Cardiac muscle cell (in vitro differentiated cells and primary cell): ENCODE measurements at regions not wholly inside any gene's neighbourhood (a gene's known extent, or its start where the extent isn't known, plus 50 kb on each side); places are given as distances from the start of the nearest gene placed in this dataset.

Experiments
- DNase-seq, 2 donors: peaks; one replicate each; pipeline versions ENCODE4 v3.0.0 to v3.0.0-alpha.2; 2010 to 2017; ENCODE audit warnings: low read depth in 1 of 2, low spot score in 1 of 2
- H3K27ac ChIP-seq: fragments of 200-600 bp; sonication (generic); 2 replicates; pipeline ENCODE4 v1.5.1; 2016
- H3K27me3 ChIP-seq: fragments of 200-600 bp; sonication (generic); 2 replicates; pipeline ENCODE4 v1.6.0; 2016; ENCODE audit warnings: control low read depth
- H3K36me3 ChIP-seq: fragments of 200-600 bp; sonication (generic); 2 replicates; pipeline ENCODE4 v1.5.1; 2016; ENCODE audit warnings: control low read depth
- H3K4me1 ChIP-seq: fragments of 200-600 bp; sonication (generic); 2 replicates; pipeline ENCODE4 v1.8.1; 2017; ENCODE audit warnings: low read depth, mild to moderate bottlenecking, mixed run types
- H3K4me3 ChIP-seq: fragments of 200-600 bp; sonication (generic); 2 replicates; pipeline ENCODE4 v1.5.1; 2016; ENCODE audit warnings: mild to moderate bottlenecking
- H3K9me3 ChIP-seq: fragments of 200-600 bp; sonication (generic); 2 replicates; pipeline ENCODE4 v1.5.1; 2017; ENCODE audit warnings: low read depth, mild to moderate bottlenecking, control low read depth
- CTCF ChIP-seq: IDR thresholded peaks from 2 replicates; pipeline ENCODE4 v1.5.1; 2012; ENCODE audit warnings: low read depth, mild to moderate bottlenecking, low read length

GRCh38 chr3:165641569-165642310 lies 195.5 kb downstream of the BCHE start:
- H3K4me3 ChIP-seq, result no peak overlapping the region
- no peaks in the 10 kb centered on the region for H3K27me3 ChIP-seq
- TF ChIP-seq CTCF, result no peak
- H3K27ac ChIP-seq, result no peak overlapping the region
- H3K36me3 ChIP-seq, result no peaks in the 10 kb centered on the region
- no peaks in the 10 kb centered on the region for H3K4me1 ChIP-seq
- DNase-seq, result no peak
- no peaks in the 10 kb centered on the region for H3K9me3 ChIP-seq

- TF ChIP-seq CTCF, result no peak
- DNase-seq, result no peak
- no peaks in the 10 kb centered on the region for H3K27me3 ChIP-seq
Measured at GRCh38 chr3:165640970-165641369, 196.3 kb downstream of the BCHE start.

GRCh38 chr3:165640031-165640430 lies 197.2 kb downstream of the BCHE start:
- Histone ChIP-seq H3K4me3 (no peak overlapping the region), H3K9me3 (no peaks in the 10 kb centered on the region), H3K27me3 (no peaks in the 10 kb centered on the region), H3K36me3 (no peaks in the 10 kb centered on the region), H3K4me1 (no peaks in the 10 kb centered on the region), H3K27ac (no peak overlapping the region)
- no peak for TF ChIP-seq CTCF
- no peak for DNase-seq

More at GRCh38 chr3:165640970-165641369, 196.3 kb downstream of the BCHE start:
- Histone ChIP-seq H3K9me3 (no peaks in the 10 kb centered on the region), H3K4me1 (no peaks in the 10 kb centered on the region), H3K27ac (no peak overlapping the region), H3K4me3 (no peak overlapping the region), H3K36me3 (no peaks in the 10 kb centered on the region)

- no peak for TF ChIP-seq CTCF
- H3K4me3 ChIP-seq, result no peak overlapping the region
- H3K27me3 ChIP-seq, result no peaks in the 10 kb centered on the region
- no peaks in the 10 kb centered on the region for H3K4me1 ChIP-seq
- H3K27ac ChIP-seq, result no peak overlapping the region
- H3K9me3 ChIP-seq, result no peaks in the 10 kb centered on the region
- H3K36me3 ChIP-seq, result no peaks in the 10 kb centered on the region
- no peak for DNase-seq
Measured at GRCh38 chr3:165638034-165638433, 199.2 kb downstream of the BCHE start.

- H3K27ac ChIP-seq, result no peak overlapping the region
- no peaks in the 10 kb centered on the region for H3K27me3 ChIP-seq
- no peaks in the 10 kb centered on the region for H3K9me3 ChIP-seq
- DNase-seq, result no peak
- TF ChIP-seq CTCF, result no peak
- no peak overlapping the region for H3K4me3 ChIP-seq
- no peaks in the 10 kb centered on the region for H3K4me1 ChIP-seq
- H3K36me3 ChIP-seq, result no peaks in the 10 kb centered on the region
Measured at GRCh38 chr3:165636684-165637015, 200.6 kb downstream of the BCHE start.
